K562 (cell line): ENCODE measurements at regions not wholly inside any gene's neighbourhood (a gene's known extent, or its start where the extent isn't known, plus 50 kb on each side); places are given as distances from the start of the nearest gene placed in this dataset.
A peak's percentile ranks its signal among the peaks of the same experiment; 100 is the strongest.

ENCODE experiments used
- ATAC-seq: fragments of 200-7000 bp; cut with Tn5 transposase; 3 replicates; pipeline ENCODE4 v1.9.1; 2020; ENCODE audit warnings: moderate library complexity
- BruUV-seq: library from RNA; stranded (reverse); fragments of 400-500 nt; replicated peaks from 2 replicates; lab custom pipeline; 2021; lab: Mats Ljungman, UMichigan
- CTCF ChIA-PET: fragments of 300-600 bp; formaldehyde crosslinking; extraction: SDS; loops from one replicate; lab custom pipeline; 2021; ENCODE audit warnings: low intra/inter-chr PET ratio; lab: Yijun Ruan, JAX
- POLR2A ChIA-PET: fragments of 300-600, 350-650 bp; sonication (Branson Sonifier 250); formaldehyde crosslinking; extraction: SDS; loops from one replicate; lab custom pipeline; 2021; ENCODE audit warnings: antibody characterized with exemption, inconsistent platforms; lab: Yijun Ruan, JAX
- DNase-seq, 4 experiments: peaks; one replicate each; pipeline versions ENCODE4 v3.0.0 to v3.0.0-alpha.2; 2011 to 2018; ENCODE audit warnings: low spot score in 3 of 4, mixed read lengths in 3 of 4; ENCODE audit errors: extremely low read depth in 1 of 4
- FAIRE-seq: peaks from 2 replicates; lab custom pipeline; 2011; peaks lifted over from hg19 to GRCh38; lab: Jason Lieb, UNC
- H2AFZ ChIP-seq: 2 replicates; pipeline ENCODE4 v1.6.0; 2011; ENCODE audit warnings: low read depth, low read length, control low read depth, inconsistent platforms
- H3K27ac ChIP-seq: fragments of 200-600 bp; 3 replicates; pipeline ENCODE4 v1.8.0; 2011; ENCODE audit warnings: low read depth, mild to moderate bottlenecking, control low read depth, inconsistent platforms, low read length, moderate library complexity, mixed read lengths; ENCODE audit errors: extremely low read depth
- H3K27me3 ChIP-seq, 2 experiments: fragments of 300-600 bp in 1 of 2; 2 replicates in 1 of 2; 3 replicates in 1 of 2; pipeline versions ENCODE4 v1.6.0 to v1.8.0; 2011; ENCODE audit warnings: inconsistent platforms in 2 of 2, low read length in 2 of 2, mild to moderate bottlenecking in 1 of 2, mixed read lengths in 1 of 2, moderate library complexity in 1 of 2; ENCODE audit not compliant: control insufficient read depth in 2 of 2, insufficient read depth in 2 of 2
- H3K36me3 ChIP-seq: fragments of 300-600 bp; 3 replicates; pipeline ENCODE4 v1.8.0; 2011; ENCODE audit warnings: mild to moderate bottlenecking, low read length, inconsistent platforms; ENCODE audit not compliant: control insufficient read depth, insufficient read depth
- H3K4me1 ChIP-seq, 2 experiments: fragments of 200-600 bp in 1 of 2; replicated peaks in 1 of 2; 2 replicates in 1 of 2; 3 replicates in 1 of 2; pipeline versions ENCODE4 v1.5.1 to v1.8.0; 2011; ENCODE audit warnings: inconsistent platforms in 2 of 2, low read length in 2 of 2, mild to moderate bottlenecking in 1 of 2, mixed read lengths in 1 of 2, moderate library complexity in 1 of 2; ENCODE audit not compliant: control insufficient read depth in 2 of 2, insufficient read depth in 2 of 2
- H3K4me2 ChIP-seq: 2 replicates; pipeline ENCODE4 v1.6.1; 2011; ENCODE audit warnings: low read length, control low read depth, inconsistent platforms, mixed read lengths; ENCODE audit not compliant: insufficient read depth
- H3K4me3 ChIP-seq: fragments of 200-600 bp; sonication (generic), shearing (Covaris generic); 2 replicates; pipeline ENCODE4 v1.5.1; 2016; ENCODE audit warnings: control low read depth, inconsistent platforms
- H3K79me2 ChIP-seq: fragments of 200-600 bp; 3 replicates; pipeline ENCODE4 v1.8.0; 2011; ENCODE audit warnings: low read length, inconsistent platforms; ENCODE audit not compliant: control insufficient read depth, insufficient read depth
- H3K9ac ChIP-seq, 2 experiments: 2 replicates each; pipeline versions ENCODE4 v1.6.0 to v1.6.1; 2011; ENCODE audit warnings: low read depth in 2 of 2, low read length in 2 of 2, control low read depth in 1 of 2, inconsistent platforms in 1 of 2, mild to moderate bottlenecking in 1 of 2, mixed read lengths in 1 of 2; ENCODE audit not compliant: insufficient read depth in 1 of 2
- H3K9me1 ChIP-seq: one replicate; pipeline ENCODE4 v1.6.0; 2011; ENCODE audit warnings: inconsistent platforms, mild to moderate bottlenecking, low read length, moderate library complexity; ENCODE audit not compliant: control insufficient read depth, insufficient read depth
- H3K9me3 ChIP-seq: replicated peaks from 2 replicates; pipeline ENCODE4 v1.5.1; 2011; ENCODE audit warnings: low read depth, low read length, inconsistent platforms; ENCODE audit not compliant: control insufficient read depth, insufficient read depth
- H4K20me1 ChIP-seq: replicated peaks from 2 replicates; pipeline ENCODE4 v1.6.1; 2011; ENCODE audit warnings: low read length, inconsistent platforms, mixed read lengths; ENCODE audit not compliant: control insufficient read depth, insufficient read depth
- CEBPB ChIP-seq: fragments of 450-650 bp; IDR thresholded peaks from 2 replicates; pipeline ENCODE4 v1.6.1; 2016; ENCODE audit warnings: missing genetic modification characterization, missing compliant biosample characterization
- CEBPG ChIP-seq, 3 experiments: fragments of 200-800 bp in 1 of 3; sonication (Bioruptor generic) in 1 of 3; sonication (generic) in 1 of 3; formaldehyde crosslinking in 1 of 3; IDR thresholded peaks in 2 of 3; conservative IDR thresholded peaks in 1 of 3; 2 replicates each; pipeline versions ENCODE4 v1.6.1 to v1.8.0; 2016 to 2022; ENCODE audit warnings: missing compliant biosample characterization in 2 of 3, missing genetic modification characterization in 2 of 3, mild to moderate bottlenecking in 1 of 3, missing genetic modification reagents in 1 of 3
- HLTF ChIP-seq: fragments of 450-650 bp; IDR thresholded peaks from 2 replicates; pipeline ENCODE4 v1.6.1; 2016
- NKRF ChIP-seq: fragments of 450-650 bp; IDR thresholded peaks from 2 replicates; pipeline ENCODE4 v1.6.1; 2016; ENCODE audit warnings: borderline replicate concordance
- WGBS: fragments of 100-300 bp; shearing (Covaris generic); methylation state at CpG from one replicate; pipeline ENCODE4 v1.1.6; 2016; ENCODE audit warnings: low coverage, mixed read lengths; ENCODE audit not compliant: insufficient coverage; ENCODE audit errors: missing lambda C conversion rate; 5-methylcytosine and 5-hydroxymethylcytosine counted together
- in situ Hi-C: fragments of 300-500 bp; cut with MboI; formaldehyde crosslinking; loops from 4 replicates; pipeline ENCODE4 v1.15.0; 2018; ENCODE audit warnings: inconsistent platforms, mixed read lengths
- intact Hi-C: fragments of 100-400 bp; cut with micrococcal nuclease; formaldehyde crosslinking; loops from 2 replicates; pipeline ENCODE4 v1.14.2; 2022
- TF ChIP-seq, protein P1 (sequence below): fragments of 450-650 bp; IDR thresholded peaks from 2 replicates; pipeline ENCODE4 v1.7.0; 2016; ENCODE audit warnings: borderline replicate concordance

DNA sequence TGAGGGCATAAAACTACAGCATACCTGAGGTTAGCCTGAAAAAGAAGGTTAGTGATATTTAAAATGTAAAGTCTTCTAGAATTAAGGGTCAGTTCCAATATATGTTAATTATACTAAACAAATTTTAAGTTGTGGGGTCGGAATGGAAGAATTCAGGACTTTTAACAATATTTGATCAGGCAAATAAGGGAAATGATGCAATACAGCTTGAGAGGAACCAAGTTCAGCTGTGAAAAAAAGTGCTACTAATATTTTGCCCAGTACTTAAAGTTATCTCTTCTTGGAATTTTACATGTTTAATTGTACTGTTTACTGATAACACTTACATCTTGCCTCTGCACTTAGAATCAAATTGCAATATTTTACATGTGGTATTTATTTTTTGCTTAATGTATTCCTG lies 345.5 kb upstream of the CWC22 start:
- no peaks in the 10 kb centered on the region for H3K79me2 ChIP-seq
- no peak overlapping the region for H3K9ac ChIP-seq
- CTCF ChIA-PET, result no interaction called here
- no peak for DNase-seq
- H3K9me1 ChIP-seq, result no peaks in the 10 kb centered on the region
- TF ChIP-seq, protein P1, sequence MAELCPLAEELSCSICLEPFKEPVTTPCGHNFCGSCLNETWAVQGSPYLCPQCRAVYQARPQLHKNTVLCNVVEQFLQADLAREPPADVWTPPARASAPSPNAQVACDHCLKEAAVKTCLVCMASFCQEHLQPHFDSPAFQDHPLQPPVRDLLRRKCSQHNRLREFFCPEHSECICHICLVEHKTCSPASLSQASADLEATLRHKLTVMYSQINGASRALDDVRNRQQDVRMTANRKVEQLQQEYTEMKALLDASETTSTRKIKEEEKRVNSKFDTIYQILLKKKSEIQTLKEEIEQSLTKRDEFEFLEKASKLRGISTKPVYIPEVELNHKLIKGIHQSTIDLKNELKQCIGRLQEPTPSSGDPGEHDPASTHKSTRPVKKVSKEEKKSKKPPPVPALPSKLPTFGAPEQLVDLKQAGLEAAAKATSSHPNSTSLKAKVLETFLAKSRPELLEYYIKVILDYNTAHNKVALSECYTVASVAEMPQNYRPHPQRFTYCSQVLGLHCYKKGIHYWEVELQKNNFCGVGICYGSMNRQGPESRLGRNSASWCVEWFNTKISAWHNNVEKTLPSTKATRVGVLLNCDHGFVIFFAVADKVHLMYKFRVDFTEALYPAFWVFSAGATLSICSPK, result no peak
- TF ChIP-seq CEBPG (CRISPR knock-in tag; IDR thresholded peaks at IDR 0.05) (no peak), CEBPG (tag; conservative IDR thresholded peaks at IDR 0.05 in 1 of 2, IDR thresholded peaks at IDR 0.05 in 1 of 2) (peak in 1 of 2 experiments; percentile 53; a peak in 1 of 4 replicates), HLTF (no peak)
- TF ChIP-seq, all 486 proteins: peak for 1
- Histone ChIP-seq H3K4me3 (no peak overlapping the region), H3K36me3 (no peaks in the 10 kb centered on the region), H3K27ac (no peak overlapping the region), H2AFZ (no peak overlapping the region), H3K27me3 (no peaks in the 10 kb centered on the region), H3K4me2 (no peak overlapping the region), H4K20me1 (no peaks in the 10 kb centered on the region), H3K4me1 (no peaks in the 10 kb centered on the region), H3K9me3 (no peaks in the 10 kb centered on the region; the same call in 1 of the 2 replicates)
- intact Hi-C loops (no loop called here), in situ Hi-C loops (no loop called here)
- 0% methylated on average over 1 of the region's 1 CpG for WGBS
- no TSS peak for BruUV-seq
- ATAC-seq (no peak), FAIRE-seq (no peak)
- POLR2A ChIA-PET, result no interaction called here

DNA sequence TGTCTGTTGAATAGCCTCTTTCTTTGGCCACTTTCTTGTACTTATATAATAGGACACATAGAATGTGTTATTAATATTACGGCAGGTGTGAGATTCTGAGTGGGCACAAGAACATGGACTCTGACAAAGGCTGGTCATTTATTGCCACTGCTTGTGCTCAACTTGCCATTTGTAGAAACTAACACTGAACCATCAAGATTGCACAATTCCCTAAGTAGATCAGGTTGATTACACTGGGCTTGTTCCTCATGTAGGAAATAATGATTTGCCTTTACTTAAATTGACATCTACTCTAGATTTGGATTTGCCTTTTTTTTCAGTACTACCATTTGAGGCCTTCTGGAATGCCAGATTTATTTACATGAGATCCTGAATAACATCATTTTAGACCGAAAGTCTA lies 342.7 kb upstream of the CWC22 start:
- POLR2A ChIA-PET, result no interaction called here
- Histone ChIP-seq H3K27me3 (no peaks in the 10 kb centered on the region), H3K9me3 (no peaks in the 10 kb centered on the region; the same call in none of the 2 replicates)
- intact Hi-C loops, result no loop called here
- ATAC-seq, result no peak
- TF ChIP-seq CEBPB, result peak; percentile 48; the same call in 1 of the 2 replicates
- no peak for TF ChIP-seq NKRF
- TF ChIP-seq, all 486 proteins: peak for 1
- Histone ChIP-seq H2AFZ (no peak overlapping the region), H3K9ac (no peak overlapping the region), H3K4me2 (no peak overlapping the region), H3K36me3 (no peaks in the 10 kb centered on the region), H3K4me3 (no peak overlapping the region), H3K79me2 (no peaks in the 10 kb centered on the region), H3K9me1 (no peaks in the 10 kb centered on the region), H4K20me1 (no peaks in the 10 kb centered on the region), H3K27ac (no peak overlapping the region), H3K4me1 (no peaks in the 10 kb centered on the region)
- CTCF ChIA-PET, result no interaction called here
- FAIRE-seq (no peak), DNase-seq (no peak)
- 4% methylated on average over 2 of the region's 2 CpGs for WGBS
- no TSS peak for BruUV-seq
- in situ Hi-C loops, result no loop called here
